ENCODE measurements at regions not wholly inside any gene's neighbourhood (a gene's known extent, or its start where the extent isn't known, plus 50 kb on each side); places are given as distances from the start of the nearest gene placed in this dataset.

DNA sequence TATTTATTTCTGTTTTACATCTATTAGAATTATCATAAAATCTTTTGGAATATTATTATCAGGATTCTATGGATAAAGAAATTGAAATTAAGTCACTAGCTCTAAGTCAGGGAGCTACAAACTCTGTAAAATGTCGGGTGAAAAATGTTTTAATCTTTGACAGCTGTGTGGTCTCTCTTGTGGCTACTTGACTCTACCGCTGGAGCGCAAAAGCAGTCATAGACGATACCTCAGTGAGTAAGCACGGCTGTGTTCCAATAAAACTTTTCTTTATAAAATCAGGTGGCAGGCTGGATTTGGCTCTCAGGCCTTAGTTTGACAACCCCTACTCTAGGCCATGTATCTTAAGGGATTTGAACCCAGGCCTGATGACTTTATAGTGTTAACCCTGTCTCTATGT, 88.5 kb upstream of the PFN2 start:
- TF ChIP-seq CTCF (optimal IDR thresholded peaks at IDR 0.05 in 1 of 3, IDR thresholded peaks at IDR 0.05 in 1 of 3, conservative IDR thresholded peaks at IDR 0.05 in 1 of 3; ENCODE audit: extremely low read depth in 1 of 3, insufficient read depth in 2 of 3, low read length in 3 of 3) (no peak), EZH2 (IDR thresholded peaks at IDR 0.05; ENCODE audit: low read length) (no peak)
